Spleen (tissue), 7 donors: ENCODE measurements at regions not wholly inside any gene's neighbourhood (a gene's known extent, or its start where the extent isn't known, plus 50 kb on each side); places are given as distances from the start of the nearest gene placed in this dataset.

Source experiments
- POLR2A ChIP-seq, 3 donors: fragments of 450-650 bp; IDR thresholded peaks; one replicate each; pipeline ENCODE4 v1.5.1; 2017; ENCODE audit warnings: antibody characterized with exemption in 3 of 3, mild to moderate bottlenecking in 1 of 3
- TF ChIP-seq, protein P1 (sequence below), 11 experiments: fragments of 200-600 bp in 7 of 11; fragments of 450-650 bp in 4 of 11; sonication (generic) in 4 of 11; IDR thresholded peaks in 8 of 11; conservative IDR thresholded peaks in 3 of 11; 1 replicate in 7 of 11; 2 replicates in 4 of 11; pipeline versions ENCODE4 v1.4.0 to v1.8.0; 2016 to 2021; ENCODE audit warnings: antibody characterized with exemption in 11 of 11, inconsistent platforms in 4 of 11, mild to moderate bottlenecking in 1 of 11
- donor health status: DM: no; HTN: no; CAD: no; lungs with moderate emphysema.
- donor health status: DM: no; HTN: no; CAD: no.
- donor health status: DM: no; HTN: no; CAD: no.

DNA sequence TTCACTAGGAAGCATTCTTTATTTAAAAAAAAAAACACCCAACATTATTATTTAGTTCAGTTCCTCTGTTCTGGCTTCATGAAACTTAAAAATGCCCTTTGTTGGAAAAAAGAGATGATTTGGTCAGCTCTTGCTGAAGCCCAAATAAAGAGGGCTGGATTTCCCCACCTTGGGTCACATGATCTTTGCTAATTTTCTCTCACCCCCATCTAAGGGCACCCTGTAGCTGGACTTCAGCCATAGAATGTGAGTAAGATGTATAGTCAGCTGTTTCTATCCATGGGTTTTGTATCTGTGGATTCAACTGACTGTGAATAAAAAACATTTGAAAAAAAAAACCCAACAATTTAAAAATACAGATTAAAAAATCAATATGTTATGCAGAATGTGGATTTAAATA, 213.9 kb upstream of the SULF2 start:
- TF ChIP-seq, protein P1, sequence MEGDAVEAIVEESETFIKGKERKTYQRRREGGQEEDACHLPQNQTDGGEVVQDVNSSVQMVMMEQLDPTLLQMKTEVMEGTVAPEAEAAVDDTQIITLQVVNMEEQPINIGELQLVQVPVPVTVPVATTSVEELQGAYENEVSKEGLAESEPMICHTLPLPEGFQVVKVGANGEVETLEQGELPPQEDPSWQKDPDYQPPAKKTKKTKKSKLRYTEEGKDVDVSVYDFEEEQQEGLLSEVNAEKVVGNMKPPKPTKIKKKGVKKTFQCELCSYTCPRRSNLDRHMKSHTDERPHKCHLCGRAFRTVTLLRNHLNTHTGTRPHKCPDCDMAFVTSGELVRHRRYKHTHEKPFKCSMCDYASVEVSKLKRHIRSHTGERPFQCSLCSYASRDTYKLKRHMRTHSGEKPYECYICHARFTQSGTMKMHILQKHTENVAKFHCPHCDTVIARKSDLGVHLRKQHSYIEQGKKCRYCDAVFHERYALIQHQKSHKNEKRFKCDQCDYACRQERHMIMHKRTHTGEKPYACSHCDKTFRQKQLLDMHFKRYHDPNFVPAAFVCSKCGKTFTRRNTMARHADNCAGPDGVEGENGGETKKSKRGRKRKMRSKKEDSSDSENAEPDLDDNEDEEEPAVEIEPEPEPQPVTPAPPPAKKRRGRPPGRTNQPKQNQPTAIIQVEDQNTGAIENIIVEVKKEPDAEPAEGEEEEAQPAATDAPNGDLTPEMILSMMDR (IDR thresholded peaks at IDR 0.05 in 8 of 11, conservative IDR thresholded peaks at IDR 0.05 in 3 of 11), result no peak
- TF ChIP-seq POLR2A (IDR thresholded peaks at IDR 0.05), result no peak
